CD4-positive, alpha-beta T cell treated with Interleukin-17A for 4 hours (primary cell): ENCODE measurements at regions not wholly inside any gene's neighbourhood (a gene's known extent, or its start where the extent isn't known, plus 50 kb on each side); places are given as distances from the start of the nearest gene placed in this dataset.
"Not testable (repeated sequence)": the region's sequence is repeated elsewhere in the genome, so short reads cannot be mapped to it uniquely, and the experiment has no call there.

Source experiments
- DNase-seq: peaks from one replicate; pipeline ENCODE4 v3.0.0-alpha.2; 2020; ENCODE audit warnings: mixed read lengths

DNA sequence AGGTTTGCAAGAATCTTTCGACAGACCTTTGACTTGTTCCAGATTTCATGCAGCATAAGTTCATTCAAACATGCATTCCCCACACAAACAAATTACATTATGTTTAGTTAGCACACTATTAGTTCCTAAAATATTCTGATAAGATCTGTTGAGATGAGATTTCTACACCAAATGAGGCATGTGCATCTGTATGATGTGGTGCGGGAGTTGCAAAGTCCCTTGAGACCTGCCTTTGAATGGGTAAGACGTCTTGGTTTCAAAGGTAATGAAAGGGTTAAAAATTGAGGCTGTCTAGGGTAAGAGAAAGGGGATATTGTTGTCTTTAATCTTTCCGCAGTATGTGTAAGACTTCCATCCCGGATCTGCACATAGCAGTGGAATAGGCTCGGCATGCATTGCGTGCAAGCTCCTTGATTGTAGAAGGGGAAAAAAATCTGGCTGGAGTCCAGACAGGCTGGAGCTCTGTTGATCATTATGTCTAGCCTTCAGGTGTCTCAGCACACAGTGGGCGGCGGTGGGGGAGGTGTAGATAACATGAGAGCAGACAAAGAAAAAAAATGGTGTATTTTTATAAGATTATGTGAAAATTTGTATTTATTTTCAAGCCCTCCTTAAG, 296.6 kb downstream of the PTPRC start:
- peak; percentile 87 for DNase-seq

- peak; percentile 18 for DNase-seq
Observed at GRCh38 chr1:198936371-198937083, 297.7 kb downstream of the PTPRC start.

- peak; percentile 52 for DNase-seq
Observed at GRCh38 chr1:198937231-198938031, 298.6 kb downstream of the PTPRC start.

- DNase-seq = no peak
Observed at GRCh38 chr1:198939286-198939685, 300.4 kb downstream of the PTPRC start.

GRCh38 chr1:198939956-198940355, 301.1 kb downstream of the PTPRC start:
- no peak for DNase-seq

DNA sequence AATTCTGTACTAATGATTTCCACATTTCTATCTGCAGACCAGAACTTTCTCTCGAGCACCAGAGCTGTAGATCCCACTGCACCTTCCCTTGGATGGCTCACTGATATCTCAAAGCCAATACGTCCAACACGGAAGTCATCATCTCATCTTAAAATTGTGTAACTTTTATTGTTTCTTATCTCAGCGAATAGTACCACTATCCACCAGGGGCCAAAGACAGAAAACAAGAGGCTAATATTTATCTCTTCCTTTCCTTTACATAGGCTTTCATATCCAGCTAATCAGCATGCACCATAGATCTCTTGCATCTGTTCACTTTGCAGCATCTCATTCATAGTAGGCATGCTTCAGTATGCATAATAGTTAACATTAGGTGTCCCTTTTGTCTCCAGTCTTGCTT, 303.6 kb downstream of the PTPRC start:
- no peak for DNase-seq

DNA sequence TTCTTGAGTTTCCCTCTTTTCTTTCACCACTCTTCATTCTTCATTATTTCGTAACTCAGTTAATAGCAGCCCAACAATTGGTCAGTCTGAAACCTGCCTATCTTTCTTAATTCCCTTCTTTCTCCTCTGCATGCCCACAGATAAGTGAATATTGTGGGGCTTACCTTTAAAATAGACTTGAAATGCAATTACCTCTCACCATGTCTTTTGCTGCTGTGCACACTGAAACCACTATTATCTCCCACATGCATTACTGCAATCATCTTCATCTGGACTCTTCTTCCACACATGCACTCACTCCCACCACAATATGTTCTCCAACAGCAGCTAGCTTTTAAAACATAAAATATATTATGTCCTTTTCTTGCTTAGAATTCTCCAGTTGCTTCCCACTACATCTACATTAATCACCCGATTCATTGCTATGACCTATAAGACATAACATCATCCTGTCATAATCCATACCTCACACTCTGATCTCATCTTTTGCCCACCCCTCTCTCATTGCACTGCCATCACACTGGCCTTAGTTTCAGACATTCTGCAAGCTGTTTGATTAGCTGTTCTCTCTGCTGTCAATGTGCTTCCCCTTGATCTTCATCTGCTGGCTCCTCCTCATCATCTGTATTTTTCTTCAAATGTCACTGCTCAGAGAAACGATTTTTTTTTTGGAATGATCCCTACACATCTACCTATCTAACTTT, 304.8 kb downstream of the PTPRC start:
- no peak for DNase-seq

DNA sequence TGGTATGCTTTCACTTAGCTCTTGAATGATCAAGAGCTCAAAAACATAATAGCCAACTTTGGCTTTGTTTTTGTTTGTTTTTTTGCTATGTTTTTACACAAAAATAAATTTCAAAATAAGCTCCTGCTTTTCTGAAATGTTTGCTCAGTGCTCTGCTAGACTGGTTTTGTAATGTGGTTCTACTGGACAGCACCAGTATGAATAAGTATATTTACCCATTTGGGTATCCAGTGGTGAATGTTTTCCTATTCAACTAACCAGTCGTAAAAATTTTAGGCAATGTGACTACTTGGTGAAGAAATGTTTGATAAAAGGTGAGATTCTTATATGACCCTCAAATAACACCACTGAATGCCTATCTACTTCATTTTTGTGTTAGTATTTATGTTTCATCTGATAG, 308.6 kb downstream of the PTPRC start:
- no peak for DNase-seq

GRCh38 chr1:198948895-198949659, 310.2 kb downstream of the PTPRC start:
- DNase-seq = no peak

GRCh38 chr1:198950036-198950435, 311.2 kb downstream of the PTPRC start:
- DNase-seq = no peak

DNA sequence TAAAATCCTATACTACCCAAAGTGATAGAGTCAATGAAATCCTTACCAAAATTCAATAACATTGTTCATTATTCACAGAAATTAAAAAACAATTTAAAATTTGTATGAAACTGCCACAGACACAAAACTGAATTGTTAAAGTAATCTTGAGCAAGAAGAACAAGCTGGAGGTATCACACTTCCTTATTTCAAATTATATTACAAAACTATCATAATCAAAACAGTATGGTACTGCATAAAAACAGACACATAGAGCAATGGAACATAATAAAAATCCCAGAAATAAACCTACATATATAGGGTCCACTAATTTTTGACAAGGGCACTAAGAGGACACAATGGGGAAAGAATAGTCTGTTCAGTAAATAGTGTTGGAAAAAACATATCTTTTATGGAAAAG, 316.2 kb downstream of the PTPRC start:
- DNase-seq = no peak

GRCh38 chr1:198957044-198957443, 318.2 kb downstream of the PTPRC start:
- DNase-seq = no peak

DNA sequence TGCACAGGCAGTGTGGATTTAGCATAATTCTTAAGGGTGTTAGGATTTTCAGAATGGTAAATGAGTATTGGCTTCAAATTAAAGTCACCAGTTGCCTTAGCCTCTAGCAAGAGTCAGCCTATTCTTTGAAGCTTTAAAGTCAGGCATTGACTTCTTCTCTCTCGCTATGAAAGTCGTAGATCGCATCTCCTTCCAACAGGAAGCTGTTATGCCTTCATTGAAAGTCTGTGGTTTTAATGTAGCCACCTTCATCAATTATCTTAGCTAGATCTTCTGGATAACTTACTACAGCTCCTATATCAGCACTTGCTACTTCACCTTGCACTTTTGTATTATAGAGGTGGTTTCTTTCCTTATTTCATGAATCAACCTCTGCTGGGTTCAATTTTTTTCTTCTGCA, 320.2 kb downstream of the PTPRC start:
- no peak for DNase-seq

GRCh38 chr1:198959676-198960075, 320.8 kb downstream of the PTPRC start:
- DNase-seq = no peak

DNA sequence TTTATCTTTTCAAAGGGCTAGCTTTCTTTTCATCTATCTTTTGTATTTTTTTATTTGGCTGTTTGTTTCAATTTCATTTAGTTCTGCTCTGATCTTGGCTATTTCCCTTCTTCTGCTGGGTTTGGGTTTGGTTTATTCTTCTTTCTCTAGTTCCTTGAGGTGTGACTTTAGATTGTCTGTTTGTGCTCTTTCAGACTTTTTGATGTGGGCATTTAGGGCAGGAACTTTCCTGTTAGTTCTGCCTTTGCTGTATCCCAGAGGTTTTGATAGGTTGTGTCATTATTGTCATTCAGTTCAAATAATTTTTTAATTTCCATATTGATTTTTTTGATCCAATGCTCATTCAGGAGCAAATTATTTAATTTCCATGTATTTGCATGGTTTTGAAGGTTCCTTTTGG, 325.0 kb downstream of the PTPRC start:
- not testable (repeated sequence) for DNase-seq

- no peak for DNase-seq
Observed at GRCh38 chr1:198966519-198966918, 327.7 kb downstream of the PTPRC start.

- DNase-seq = no peak
Observed at GRCh38 chr1:198967566-198967965, 328.7 kb downstream of the PTPRC start.

GRCh38 chr1:198968866-198969265, 330.0 kb downstream of the PTPRC start:
- DNase-seq = no peak

GRCh38 chr1:198969981-198970380, 331.1 kb downstream of the PTPRC start:
- no peak for DNase-seq

DNA sequence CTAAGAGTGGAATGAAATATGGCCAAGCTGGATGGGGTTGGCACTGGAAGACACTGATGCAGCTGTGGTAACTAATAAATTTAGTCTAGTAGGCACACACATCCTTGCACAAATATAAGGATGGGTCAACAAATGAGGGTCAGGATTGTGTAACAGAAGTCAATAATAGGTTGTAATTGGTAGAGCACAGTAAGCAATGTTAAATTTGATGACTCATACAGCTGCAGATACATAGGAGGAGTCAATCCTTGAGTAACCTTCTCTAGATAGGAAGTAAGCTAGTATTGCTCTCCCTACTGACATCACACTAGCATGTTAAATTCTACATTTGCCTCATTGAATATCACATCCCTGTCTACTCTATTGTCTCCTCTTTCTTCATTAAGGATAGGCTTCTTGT, 332.1 kb downstream of the PTPRC start:
- no peak for DNase-seq

- no peak for DNase-seq
Observed at GRCh38 chr1:198977909-198978308, 339.1 kb downstream of the PTPRC start.

GRCh38 chr1:198978523-198978922, 339.7 kb downstream of the PTPRC start:
- no peak for DNase-seq

DNA sequence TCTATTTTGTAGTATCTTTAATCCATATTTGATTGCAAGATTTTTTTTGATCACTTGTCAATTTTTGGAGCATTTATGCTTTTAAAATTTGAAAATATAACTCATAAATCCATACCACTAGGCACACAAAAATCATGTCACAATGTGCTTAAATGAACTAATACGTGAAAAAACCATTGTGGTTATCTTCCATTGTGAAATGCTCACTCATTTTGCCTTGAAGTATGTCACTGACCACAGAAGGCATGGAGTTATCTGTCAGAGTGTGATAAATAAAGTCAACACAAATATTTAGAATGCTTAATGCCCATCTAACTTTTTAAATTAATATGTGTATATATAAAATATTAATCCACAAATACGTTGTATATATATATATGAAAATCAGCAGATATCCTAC, 347.2 kb downstream of the PTPRC start:
- DNase-seq = no peak
